Endodermal cell (in vitro differentiated cells): ENCODE measurements at regions not wholly inside any gene's neighbourhood (a gene's known extent, or its start where the extent isn't known, plus 50 kb on each side); places are given as distances from the start of the nearest gene placed in this dataset.

Source experiments
- DNase-seq: peaks from one replicate; pipeline ENCODE4 v3.0.0-alpha.2; 2017
- H3K27ac ChIP-seq: 2 replicates; pipeline ENCODE4 v1.5.1; 2013; ENCODE audit warnings: mild to moderate bottlenecking, low read depth, low read length, moderate library complexity
- H3K27me3 ChIP-seq: 2 replicates; pipeline ENCODE4 v1.6.1; 2013; ENCODE audit warnings: mild to moderate bottlenecking, low read length, moderate library complexity; ENCODE audit not compliant: insufficient read depth, control insufficient read depth, poor library complexity, severe bottlenecking
- H3K36me3 ChIP-seq: 2 replicates; pipeline ENCODE4 v1.7.0; 2013; ENCODE audit warnings: mild to moderate bottlenecking, low read length, moderate library complexity; ENCODE audit not compliant: control insufficient read depth, insufficient read depth
- H3K4me1 ChIP-seq: one replicate; pipeline ENCODE4 v1.7.0; 2013; ENCODE audit warnings: low read length; ENCODE audit not compliant: control insufficient read depth, insufficient read depth
- H3K4me3 ChIP-seq: 2 replicates; pipeline ENCODE4 v1.5.1; 2013; ENCODE audit warnings: mild to moderate bottlenecking, low read length, moderate library complexity
- H3K9ac ChIP-seq: 2 replicates; pipeline ENCODE4 v1.6.1; 2013; ENCODE audit warnings: mild to moderate bottlenecking, low read length, moderate library complexity; ENCODE audit not compliant: poor library complexity, severe bottlenecking; ENCODE audit errors: extremely low read depth
- H3K9me3 ChIP-seq: 2 replicates; pipeline ENCODE4 v1.6.1; 2013; ENCODE audit warnings: mild to moderate bottlenecking, low read length, moderate library complexity; ENCODE audit not compliant: control insufficient read depth
- H3K27ac Mint-ChIP-seq: 2 replicates; pipeline ENCODE4 v1.8.0; 2020; ENCODE audit warnings: mixed read lengths
- H3K27me3 Mint-ChIP-seq: 2 replicates; pipeline ENCODE4 v1.8.0; 2021; ENCODE audit warnings: mild to moderate bottlenecking, mixed read lengths; ENCODE audit not compliant: insufficient read depth
- H3K36me3 Mint-ChIP-seq: 2 replicates; pipeline ENCODE4 v1.8.0; 2020; ENCODE audit warnings: low read depth, mixed read lengths
- H3K4me1 Mint-ChIP-seq: 2 replicates; pipeline ENCODE4 v1.8.0; 2020; ENCODE audit warnings: mixed read lengths
- H3K4me3 Mint-ChIP-seq: 2 replicates; pipeline ENCODE4 v1.8.0; 2020; ENCODE audit warnings: mild to moderate bottlenecking, moderate library complexity, mixed read lengths
- H3K9me3 Mint-ChIP-seq: 2 replicates; pipeline ENCODE4 v1.8.0; 2020; ENCODE audit warnings: mild to moderate bottlenecking, mixed read lengths
- WGBS, 2 experiments: methylation state at CpG; one replicate each; pipeline versions ENCODE4 v1.1.5 to v1.1.7; 2013; ENCODE audit warnings: missing lambda C conversion rate in 2 of 2, mixed read lengths in 1 of 2; ENCODE audit not compliant: insufficient coverage in 1 of 2, insufficient read length in 1 of 2; 5-methylcytosine and 5-hydroxymethylcytosine counted together
- TF ChIP-seq, protein P1 (sequence below): fragments of 200-600 bp; sonication (generic); conservative IDR thresholded peaks from 2 replicates; pipeline ENCODE4 v1.5.0; 2021; ENCODE audit warnings: antibody characterized with exemption, mild to moderate bottlenecking

DNA sequence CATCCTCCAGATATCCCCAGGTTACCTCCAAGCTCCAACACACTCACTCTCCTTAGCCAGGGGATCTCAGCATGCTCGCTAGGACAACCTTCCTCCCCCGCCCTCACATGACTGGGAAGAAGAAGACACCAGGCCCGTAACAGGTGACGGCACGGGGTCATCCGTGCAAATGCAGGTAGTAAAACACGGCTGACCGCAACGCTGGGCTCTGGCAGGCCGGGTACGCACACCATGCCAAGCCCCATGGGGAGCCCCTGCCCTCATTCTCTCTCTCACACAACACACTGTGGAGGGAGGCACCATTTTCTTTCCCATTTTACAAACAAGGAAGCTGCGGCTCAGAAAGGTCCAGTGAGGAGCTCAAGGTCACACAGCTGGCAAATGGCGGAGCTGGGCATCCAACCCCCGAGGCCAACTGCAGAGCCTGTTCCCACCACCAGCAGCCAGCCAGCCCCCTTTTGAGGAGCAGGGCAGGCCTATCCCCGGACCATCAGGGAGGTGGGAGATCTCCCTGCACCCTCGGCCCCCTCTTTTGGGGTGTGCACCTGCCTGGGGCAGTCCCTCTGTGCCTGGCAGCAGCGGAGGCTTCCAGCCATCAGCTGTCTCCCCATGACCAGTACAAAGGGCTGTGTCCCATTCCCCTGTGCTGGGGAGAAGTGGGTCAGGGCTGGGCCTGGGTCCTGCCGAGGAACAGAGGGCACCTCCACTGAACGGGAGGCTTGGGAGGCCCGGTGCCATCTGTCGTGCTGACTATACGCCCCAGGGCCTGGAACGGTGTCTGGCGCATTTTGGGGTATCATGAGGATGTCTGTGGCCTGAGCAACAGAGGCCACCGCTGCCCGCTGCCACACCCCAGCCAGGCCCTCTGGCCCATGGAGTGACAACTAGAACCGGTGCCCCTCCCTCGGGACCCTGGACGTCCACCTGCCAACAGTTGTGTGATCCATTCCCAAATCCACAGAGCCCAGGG, 280.9 kb downstream of the CTTN start:
- DNase-seq = no peak

DNA sequence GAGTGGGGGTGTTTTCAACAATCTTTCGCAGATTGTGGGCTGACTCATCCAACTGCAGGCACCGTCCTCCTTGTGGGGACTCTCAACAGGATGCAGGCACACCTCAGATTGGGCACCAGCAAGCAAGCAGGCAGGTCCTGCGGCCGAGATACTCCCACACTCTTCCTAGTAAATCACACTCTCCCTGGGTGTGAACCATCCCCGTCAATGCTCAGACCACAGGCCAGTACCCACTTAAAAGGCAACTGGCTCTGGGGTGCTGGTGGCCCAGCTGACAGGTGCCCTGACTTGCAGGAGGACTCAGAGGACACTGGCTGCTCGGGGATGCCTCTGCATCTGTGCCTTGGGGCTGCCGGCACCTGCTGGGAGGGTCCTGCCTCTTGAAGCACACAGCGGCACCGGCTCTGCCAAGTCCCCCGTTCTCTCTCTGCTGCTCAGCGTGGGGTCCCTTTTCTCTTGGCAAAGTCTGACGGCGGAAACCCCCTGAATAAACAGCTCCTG, 282.5 kb downstream of the CTTN start:
- WGBS, 2 experiments = 81 to 90% methylated on average over 5 to 13 of the region's 13 CpGs
- no peak overlapping the region for H3K27ac Mint-ChIP-seq
- no peaks in the 10 kb centered on the region for H3K9me3 Mint-ChIP-seq
- Histone ChIP-seq H3K27me3 (no peaks in the 10 kb centered on the region), H3K9ac (no peak overlapping the region), H3K4me1 (no peaks in the 10 kb centered on the region), H3K4me3 (no peak overlapping the region), H3K9me3 (no peaks in the 10 kb centered on the region), H3K27ac (no peak overlapping the region), H3K36me3 (no peaks in the 10 kb centered on the region)
- peaks cover 7% of the 10 kb centered on the region for H3K4me1 Mint-ChIP-seq
- DNase-seq = no peak
- H3K36me3 Mint-ChIP-seq = no peaks in the 10 kb centered on the region
- TF ChIP-seq, protein P1, sequence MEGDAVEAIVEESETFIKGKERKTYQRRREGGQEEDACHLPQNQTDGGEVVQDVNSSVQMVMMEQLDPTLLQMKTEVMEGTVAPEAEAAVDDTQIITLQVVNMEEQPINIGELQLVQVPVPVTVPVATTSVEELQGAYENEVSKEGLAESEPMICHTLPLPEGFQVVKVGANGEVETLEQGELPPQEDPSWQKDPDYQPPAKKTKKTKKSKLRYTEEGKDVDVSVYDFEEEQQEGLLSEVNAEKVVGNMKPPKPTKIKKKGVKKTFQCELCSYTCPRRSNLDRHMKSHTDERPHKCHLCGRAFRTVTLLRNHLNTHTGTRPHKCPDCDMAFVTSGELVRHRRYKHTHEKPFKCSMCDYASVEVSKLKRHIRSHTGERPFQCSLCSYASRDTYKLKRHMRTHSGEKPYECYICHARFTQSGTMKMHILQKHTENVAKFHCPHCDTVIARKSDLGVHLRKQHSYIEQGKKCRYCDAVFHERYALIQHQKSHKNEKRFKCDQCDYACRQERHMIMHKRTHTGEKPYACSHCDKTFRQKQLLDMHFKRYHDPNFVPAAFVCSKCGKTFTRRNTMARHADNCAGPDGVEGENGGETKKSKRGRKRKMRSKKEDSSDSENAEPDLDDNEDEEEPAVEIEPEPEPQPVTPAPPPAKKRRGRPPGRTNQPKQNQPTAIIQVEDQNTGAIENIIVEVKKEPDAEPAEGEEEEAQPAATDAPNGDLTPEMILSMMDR = no peak
- H3K27me3 Mint-ChIP-seq = peaks cover 1% of the 10 kb centered on the region
- no peak overlapping the region for H3K4me3 Mint-ChIP-seq

More for the DNA sequence above, 280.9 kb downstream of the CTTN start:
- Histone ChIP-seq H3K36me3 (no peaks in the 10 kb centered on the region), H3K4me3 (no peak overlapping the region), H3K4me1 (no peaks in the 10 kb centered on the region), H3K27ac (no peak overlapping the region), H3K9me3 (no peaks in the 10 kb centered on the region), H3K9ac (no peak overlapping the region), H3K27me3 (no peaks in the 10 kb centered on the region)
- WGBS, 2 experiments = 95 to 96% methylated on average over 20 to 29 of the region's 29 CpGs
- Mint-ChIP-seq H3K4me1 (peaks cover 7% of the 10 kb centered on the region), H3K27me3 (peaks cover 1% of the 10 kb centered on the region), H3K27ac (no peak overlapping the region), H3K36me3 (no peaks in the 10 kb centered on the region), H3K9me3 (no peaks in the 10 kb centered on the region), H3K4me3 (no peak overlapping the region)
- TF ChIP-seq, protein P1 = no peak

DNA sequence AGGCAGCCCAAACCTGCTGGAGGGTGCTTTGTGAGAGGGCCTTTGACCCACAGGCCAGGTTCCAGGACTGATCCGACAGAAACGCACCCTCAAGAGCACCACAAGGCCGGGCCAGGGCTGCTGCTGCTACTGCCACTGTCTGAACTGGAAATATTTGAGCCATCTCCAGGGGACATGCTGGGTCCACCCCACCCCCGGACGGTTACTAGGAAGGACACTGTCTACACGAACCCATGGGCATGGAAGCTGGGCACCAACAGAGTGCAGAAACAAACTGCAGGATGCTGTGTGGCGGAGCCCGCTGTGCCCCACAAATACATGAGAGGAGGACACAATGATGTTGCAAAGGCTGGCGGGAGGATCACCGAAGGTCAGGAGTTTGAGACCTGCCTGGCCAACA, 283.7 kb downstream of the CTTN start:
- H3K27me3 Mint-ChIP-seq = peaks cover 1% of the 10 kb centered on the region
- H3K4me3 Mint-ChIP-seq = no peak overlapping the region

More for the DNA sequence above, 283.7 kb downstream of the CTTN start:
- H3K27me3 ChIP-seq = no peaks in the 10 kb centered on the region
- no peaks in the 10 kb centered on the region for H3K9me3 ChIP-seq
- no peaks in the 10 kb centered on the region for H3K36me3 ChIP-seq
- no peak overlapping the region for H3K27ac ChIP-seq
- H3K9ac ChIP-seq = no peak overlapping the region
- Mint-ChIP-seq H3K9me3 (no peaks in the 10 kb centered on the region), H3K36me3 (no peaks in the 10 kb centered on the region), H3K4me1 (peaks cover 7% of the 10 kb centered on the region), H3K27ac (no peak overlapping the region)
- H3K4me1 ChIP-seq = no peaks in the 10 kb centered on the region
- DNase-seq = no peak
- no peak overlapping the region for H3K4me3 ChIP-seq
- TF ChIP-seq, protein P1 = no peak
- 91 to 95% methylated on average over 3 to 10 of the region's 10 CpGs for WGBS, 2 experiments
